T-helper 2 cell treated with Interferon-gamma antibody and Interleukin-4, amounts not matched to agents 5 μg/mL and 100 μg/mL, for 36 hours (primary cell): ENCODE measurements at regions not wholly inside any gene's neighbourhood (a gene's known extent, or its start where the extent isn't known, plus 50 kb on each side); places are given as distances from the start of the nearest gene placed in this dataset.
"Not testable (repeated sequence)": the region's sequence is repeated elsewhere in the genome, so short reads cannot be mapped to it uniquely, and the experiment has no call there.

Experiments used
- DNase-seq: peaks from one replicate; pipeline ENCODE4 v3.0.0; 2021; ENCODE audit warnings: low spot score
- H3K27ac Mint-ChIP-seq: one replicate; pipeline ENCODE4 v1.8.0; 2021; ENCODE audit warnings: mild to moderate bottlenecking, mixed read lengths
- H3K27me3 Mint-ChIP-seq: one replicate; pipeline ENCODE4 v1.8.0; 2021; ENCODE audit warnings: low read depth, mixed read lengths
- H3K36me3 Mint-ChIP-seq: one replicate; pipeline ENCODE4 v1.8.0; 2021; ENCODE audit warnings: low read depth, mixed read lengths
- H3K4me1 Mint-ChIP-seq: one replicate; pipeline ENCODE4 v1.8.0; 2021; ENCODE audit warnings: low read depth, mixed read lengths
- H3K4me3 Mint-ChIP-seq: one replicate; pipeline ENCODE4 v1.8.0; 2022; ENCODE audit warnings: mild to moderate bottlenecking, moderate library complexity, mixed read lengths
- H3K9me3 Mint-ChIP-seq: one replicate; pipeline ENCODE4 v1.8.0; 2021; ENCODE audit warnings: mixed read lengths

GRCh38 chr2:21819454-21819853 is 695.7 kb downstream of the TDRD15 start:
- Mint-ChIP-seq H3K27me3 (no peaks in the 10 kb centered on the region), H3K9me3 (peaks cover 5% of the 10 kb centered on the region), H3K27ac (no peak overlapping the region), H3K4me3 (no peak overlapping the region), H3K36me3 (no peaks in the 10 kb centered on the region), H3K4me1 (no peaks in the 10 kb centered on the region)
- no peak for DNase-seq

DNA sequence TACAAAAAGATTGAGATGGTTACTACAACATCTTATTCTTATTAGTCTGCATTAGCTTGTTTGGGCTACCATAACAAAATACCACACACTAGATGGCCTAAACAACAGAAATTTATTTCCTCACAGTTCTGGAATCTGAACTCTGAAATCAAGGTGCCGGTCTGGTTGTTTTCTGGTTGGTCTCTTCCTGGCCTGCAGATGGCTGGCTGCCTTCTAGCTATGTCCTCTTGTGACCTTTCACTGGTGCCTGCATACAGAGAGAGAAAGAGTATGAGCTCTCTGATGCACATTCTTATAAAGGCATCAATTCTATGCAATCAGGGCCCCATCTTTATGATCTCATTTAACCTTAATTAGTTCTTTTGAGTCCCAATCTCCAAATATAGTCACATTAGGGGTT is 696.5 kb downstream of the TDRD15 start:
- Mint-ChIP-seq H3K9me3 (peaks cover 9% of the 10 kb centered on the region), H3K36me3 (no peaks in the 10 kb centered on the region), H3K27me3 (no peaks in the 10 kb centered on the region), H3K4me3 (no peak overlapping the region), H3K27ac (no peak overlapping the region), H3K4me1 (no peaks in the 10 kb centered on the region)
- DNase-seq, result no peak

GRCh38 chr2:21821672-21822227 is 698.0 kb downstream of the TDRD15 start:
- no peaks in the 10 kb centered on the region for H3K4me1 Mint-ChIP-seq

DNA sequence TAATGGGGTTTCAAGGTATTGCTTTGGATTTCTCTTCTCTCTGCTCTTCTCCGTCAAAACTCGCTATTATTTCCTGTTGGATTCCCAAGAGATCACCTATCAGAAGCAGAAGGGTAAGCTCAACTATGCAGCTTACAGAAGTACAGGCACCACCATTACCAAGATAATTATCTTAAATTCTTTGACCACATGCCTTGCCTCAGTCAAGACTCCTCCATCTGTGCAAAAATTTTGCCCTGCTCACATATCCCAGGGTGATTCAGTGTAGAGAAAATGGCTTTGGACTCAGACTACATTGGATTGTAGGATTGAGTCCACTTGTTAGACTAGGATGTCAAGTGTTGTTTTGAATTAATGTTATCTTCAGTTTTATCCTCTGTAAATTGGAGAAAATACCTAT is 698.7 kb downstream of the TDRD15 start:
- no peak overlapping the region for H3K27ac Mint-ChIP-seq
- H3K9me3 Mint-ChIP-seq, result peaks cover 4% of the 10 kb centered on the region
- no peaks in the 10 kb centered on the region for H3K27me3 Mint-ChIP-seq
- H3K36me3 Mint-ChIP-seq, result no peaks in the 10 kb centered on the region
- H3K4me3 Mint-ChIP-seq, result no peak overlapping the region
- DNase-seq, result no peak
- H3K4me1 Mint-ChIP-seq, result no peaks in the 10 kb centered on the region

More at GRCh38 chr2:21821672-21822227, 698.0 kb downstream of the TDRD15 start:
- peaks cover 7% of the 10 kb centered on the region for H3K9me3 Mint-ChIP-seq
- no peak for DNase-seq
- no peak overlapping the region for H3K27ac Mint-ChIP-seq
- H3K4me3 Mint-ChIP-seq, result no peak overlapping the region
- no peaks in the 10 kb centered on the region for H3K27me3 Mint-ChIP-seq
- no peaks in the 10 kb centered on the region for H3K36me3 Mint-ChIP-seq

DNA sequence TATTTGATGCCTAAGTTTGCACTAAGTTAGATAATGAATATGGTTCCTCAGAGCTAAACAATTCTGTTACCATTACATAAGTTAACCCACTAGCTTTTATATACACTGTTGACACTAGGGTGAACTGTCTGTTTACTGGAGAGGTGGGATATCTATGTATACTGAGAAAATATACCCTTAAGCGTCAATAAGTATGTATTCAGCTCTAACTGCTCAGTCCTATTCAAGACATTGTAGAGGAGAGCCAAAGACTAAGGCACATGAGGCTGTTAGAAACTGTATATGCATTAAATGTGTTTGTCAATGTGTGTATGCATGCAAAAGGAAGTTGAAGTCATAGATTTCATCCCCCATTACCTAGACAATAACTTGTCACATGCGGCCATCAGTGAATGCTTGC is 710.0 kb downstream of the TDRD15 start:
- DNase-seq, result no peak
- Mint-ChIP-seq H3K4me1 (no peaks in the 10 kb centered on the region), H3K27ac (no peak overlapping the region), H3K9me3 (peaks cover 5% of the 10 kb centered on the region), H3K36me3 (no peaks in the 10 kb centered on the region), H3K27me3 (no peaks in the 10 kb centered on the region), H3K4me3 (no peak overlapping the region)

GRCh38 chr2:21836261-21836660 is 712.5 kb downstream of the TDRD15 start:
- peaks cover 7% of the 10 kb centered on the region for H3K9me3 Mint-ChIP-seq
- DNase-seq, result no peak
- no peaks in the 10 kb centered on the region for H3K27me3 Mint-ChIP-seq
- no peaks in the 10 kb centered on the region for H3K36me3 Mint-ChIP-seq
- no peaks in the 10 kb centered on the region for H3K4me1 Mint-ChIP-seq
- no peak overlapping the region for H3K4me3 Mint-ChIP-seq
- no peak overlapping the region for H3K27ac Mint-ChIP-seq

DNA sequence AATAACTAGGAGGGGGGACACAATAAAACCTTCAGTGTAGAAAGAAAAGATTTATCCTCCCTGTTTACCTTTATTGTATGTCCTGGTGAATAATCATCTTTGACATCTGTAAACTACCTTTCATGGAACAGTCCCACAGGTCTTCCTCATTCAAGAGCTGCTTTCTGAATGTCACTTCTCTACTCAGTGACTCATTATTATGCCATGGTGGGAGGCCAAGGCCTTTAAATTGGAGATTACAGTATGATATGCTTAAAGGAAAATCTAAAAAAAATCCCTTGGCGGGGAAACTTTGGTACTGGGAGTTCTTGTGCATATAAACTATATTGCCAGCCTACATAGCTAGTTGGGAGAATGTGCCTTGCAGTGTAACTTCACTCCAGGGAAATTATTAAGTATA is 713.0 kb downstream of the TDRD15 start:
- H3K36me3 Mint-ChIP-seq, result no peaks in the 10 kb centered on the region
- no peaks in the 10 kb centered on the region for H3K4me1 Mint-ChIP-seq
- DNase-seq, result no peak

DNA sequence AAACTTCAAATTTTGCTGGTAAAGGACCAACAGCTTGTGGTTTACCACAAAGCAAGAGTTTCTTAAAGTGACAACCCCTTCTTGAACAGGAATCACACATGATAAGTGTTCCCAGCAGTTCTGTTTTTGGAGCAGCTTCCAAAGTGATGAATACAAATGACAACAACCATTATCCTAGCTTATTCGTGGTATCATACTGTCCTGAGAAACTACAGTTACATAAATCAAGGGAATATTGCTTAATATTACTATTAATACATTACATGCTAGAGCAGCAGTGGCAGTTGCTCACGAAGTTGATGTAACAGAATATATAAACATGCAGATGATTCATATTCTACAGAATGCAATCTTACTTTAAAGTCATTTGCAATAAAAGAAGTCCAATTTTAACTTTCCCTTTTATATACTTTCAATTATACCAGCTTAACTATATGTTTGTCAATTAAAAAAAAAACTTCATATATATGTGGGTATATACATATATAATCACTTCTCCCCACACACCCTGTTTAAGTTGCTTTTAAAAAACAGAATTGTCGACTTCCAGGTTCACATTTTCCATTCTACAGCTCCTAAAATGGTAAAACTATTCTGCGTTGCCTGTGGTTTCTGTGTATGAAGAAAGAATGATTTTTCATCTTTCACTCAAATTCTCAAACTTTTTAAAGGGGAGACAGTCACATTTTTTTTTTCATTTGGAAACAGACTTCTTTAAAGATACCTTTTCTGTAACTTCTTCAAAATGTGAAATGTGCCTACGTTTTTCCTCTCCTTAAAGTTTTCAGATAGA is 713.6 kb downstream of the TDRD15 start:
- Mint-ChIP-seq H3K4me1 (no peaks in the 10 kb centered on the region), H3K27me3 (no peaks in the 10 kb centered on the region), H3K36me3 (no peaks in the 10 kb centered on the region), H3K27ac (no peak overlapping the region), H3K4me3 (no peak overlapping the region), H3K9me3 (peaks cover 11% of the 10 kb centered on the region)
- DNase-seq, result no peak

More for the DNA sequence above, 713.0 kb downstream of the TDRD15 start:
- Mint-ChIP-seq H3K27ac (no peak overlapping the region), H3K9me3 (peaks cover 7% of the 10 kb centered on the region), H3K4me3 (no peak overlapping the region), H3K27me3 (no peaks in the 10 kb centered on the region)

DNA sequence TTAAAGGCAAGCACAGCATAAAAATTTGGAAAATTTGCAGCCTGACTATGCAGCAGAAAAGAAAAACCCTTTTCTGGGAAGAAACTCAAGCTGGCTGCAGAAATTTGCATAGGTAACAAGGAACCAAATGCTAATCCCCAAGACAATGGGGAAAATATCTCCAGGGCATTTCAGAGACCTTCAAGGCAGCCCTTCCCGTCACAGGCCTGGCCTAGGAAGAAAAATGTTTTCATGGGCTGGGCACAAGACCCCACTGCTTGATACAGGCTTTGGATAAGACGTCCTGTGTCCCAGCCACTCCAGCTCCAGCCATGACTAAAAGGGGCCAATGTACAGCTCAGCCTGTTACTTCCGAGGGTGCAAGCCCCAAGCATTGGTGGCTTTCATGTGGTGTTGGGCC is 717.6 kb downstream of the TDRD15 start:
- Mint-ChIP-seq H3K4me3 (no peak overlapping the region), H3K36me3 (no peaks in the 10 kb centered on the region), H3K27me3 (no peaks in the 10 kb centered on the region), H3K4me1 (no peaks in the 10 kb centered on the region), H3K9me3 (peaks cover 16% of the 10 kb centered on the region), H3K27ac (no peak overlapping the region)
- no peak for DNase-seq

GRCh38 chr2:21850367-21850766 is 726.6 kb downstream of the TDRD15 start:
- not testable (repeated sequence) for H3K4me3 Mint-ChIP-seq, DNase-seq, H3K27me3 Mint-ChIP-seq, H3K27ac Mint-ChIP-seq, H3K36me3 Mint-ChIP-seq, H3K4me1 Mint-ChIP-seq
- H3K9me3 Mint-ChIP-seq, result peaks cover 24% of the 10 kb centered on the region

DNA sequence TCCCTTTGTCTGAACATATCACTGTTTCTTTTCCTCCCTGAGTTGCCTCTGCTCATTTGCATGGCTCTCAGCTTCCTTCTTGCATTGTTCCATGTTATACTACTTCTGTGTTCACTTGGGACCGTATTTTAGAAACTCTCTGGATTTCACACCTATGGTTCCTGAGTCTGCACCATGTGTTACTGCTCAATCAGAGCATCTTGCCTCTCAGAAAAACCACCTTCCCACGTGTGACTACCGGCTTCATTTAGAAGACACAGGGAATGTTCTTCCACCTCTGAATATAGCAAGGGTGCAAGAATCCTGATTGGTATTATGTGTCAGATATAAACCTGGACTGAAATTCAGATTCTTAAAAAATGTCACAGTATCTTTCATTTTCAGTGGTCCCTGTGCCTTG is 731.2 kb downstream of the TDRD15 start:
- Mint-ChIP-seq H3K4me3 (no peak overlapping the region), H3K36me3 (no peaks in the 10 kb centered on the region), H3K27ac (no peak overlapping the region), H3K9me3 (peaks cover 23% of the 10 kb centered on the region), H3K4me1 (no peaks in the 10 kb centered on the region), H3K27me3 (no peaks in the 10 kb centered on the region)
- no peak for DNase-seq

- H3K27ac Mint-ChIP-seq, result no peak overlapping the region
- H3K4me1 Mint-ChIP-seq, result no peaks in the 10 kb centered on the region
- H3K27me3 Mint-ChIP-seq, result no peaks in the 10 kb centered on the region
- no peaks in the 10 kb centered on the region for H3K36me3 Mint-ChIP-seq
- DNase-seq, result no peak
- H3K4me3 Mint-ChIP-seq, result no peak overlapping the region
- H3K9me3 Mint-ChIP-seq, result peaks cover 16% of the 10 kb centered on the region
Observed at GRCh38 chr2:21856708-21857107, 732.9 kb downstream of the TDRD15 start.

DNA sequence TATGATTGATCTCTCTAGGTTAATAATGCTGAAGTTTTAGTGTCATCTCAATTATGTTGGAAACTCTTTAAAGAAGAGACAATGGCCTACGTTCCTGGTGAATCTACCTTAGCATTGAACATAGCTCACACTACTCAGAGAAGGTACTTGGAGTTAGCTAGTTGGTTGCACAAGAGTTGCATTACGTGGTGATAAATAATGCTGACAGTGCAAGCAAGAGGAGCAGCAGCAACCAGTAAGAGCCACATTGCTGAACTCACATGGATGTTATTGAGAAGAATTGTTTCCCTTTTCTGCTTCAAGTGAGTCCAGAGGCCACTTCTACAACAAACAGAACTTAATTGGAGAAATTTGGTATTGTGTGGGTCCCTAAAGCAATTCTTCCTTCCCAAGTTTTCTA is 737.1 kb downstream of the TDRD15 start:
- Mint-ChIP-seq H3K9me3 (peaks cover 28% of the 10 kb centered on the region), H3K27ac (no peak overlapping the region), H3K4me1 (no peaks in the 10 kb centered on the region), H3K27me3 (no peaks in the 10 kb centered on the region), H3K4me3 (no peak overlapping the region), H3K36me3 (no peaks in the 10 kb centered on the region)
- no peak for DNase-seq

GRCh38 chr2:21866316-21866715 is 742.5 kb downstream of the TDRD15 start:
- Mint-ChIP-seq H3K36me3 (no peaks in the 10 kb centered on the region), H3K4me3 (no peak overlapping the region), H3K4me1 (no peaks in the 10 kb centered on the region), H3K27ac (no peak overlapping the region), H3K9me3 (peaks cover 20% of the 10 kb centered on the region), H3K27me3 (no peaks in the 10 kb centered on the region)
- no peak for DNase-seq

GRCh38 chr2:21887881-21888280 is 764.1 kb downstream of the TDRD15 start:
- Mint-ChIP-seq H3K4me3 (no peak overlapping the region), H3K9me3 (peaks cover 45% of the 10 kb centered on the region), H3K4me1 (no peaks in the 10 kb centered on the region), H3K36me3 (no peaks in the 10 kb centered on the region), H3K27ac (no peak overlapping the region), H3K27me3 (no peaks in the 10 kb centered on the region)
- DNase-seq, result no peak
